Thoracic aorta (tissue), 2 donors: ENCODE measurements at regions not wholly inside any gene's neighbourhood (a gene's known extent, or its start where the extent isn't known, plus 50 kb on each side); places are given as distances from the start of the nearest gene placed in this dataset.

ENCODE experiments used
- ATAC-seq: fragments of 150-250 bp; one replicate; pipeline ENCODE4 v1.8.0; 2017; ENCODE audit warnings: low read depth; ENCODE audit not compliant: insufficient number of reproducible peaks, low FRiP score
- DNase-seq: peaks from one replicate; pipeline ENCODE4 v3.0.0-alpha.2; 2020; ENCODE audit warnings: low spot score
- H3K27ac ChIP-seq, 2 donors: fragments of 200-600 bp; sonication (generic); 1 replicate in 1 of 2; 2 replicates in 1 of 2; pipeline ENCODE4 v1.5.1; 2016; ENCODE audit warnings: mild to moderate bottlenecking in 2 of 2, moderate library complexity in 2 of 2
- H3K27me3 ChIP-seq: fragments of 200-600 bp; sonication (generic); replicated peaks from 2 replicates; pipeline ENCODE4 v1.6.0; 2016; ENCODE audit warnings: mild to moderate bottlenecking; ENCODE audit not compliant: insufficient read depth
- H3K36me3 ChIP-seq: fragments of 200-600 bp; sonication (generic); one replicate; pipeline ENCODE4 v1.5.1; 2016
- H3K4me1 ChIP-seq, 2 donors: fragments of 200-600 bp; sonication (generic); 1 replicate in 1 of 2; 2 replicates in 1 of 2; pipeline versions ENCODE4 v1.5.1 to v1.6.0; 2016; ENCODE audit warnings: low read depth in 2 of 2, mild to moderate bottlenecking in 1 of 2; ENCODE audit not compliant: control insufficient read depth in 1 of 2
- H3K4me3 ChIP-seq: fragments of 200-600 bp; sonication (generic); 2 replicates; pipeline ENCODE4 v1.5.1; 2016; ENCODE audit warnings: mild to moderate bottlenecking
- H3K9me3 ChIP-seq: fragments of 200-600 bp; sonication (generic); 2 replicates; pipeline ENCODE4 v1.5.1; 2016
- TF ChIP-seq, protein P1 (sequence below): fragments of 200-600 bp; sonication (generic); IDR thresholded peaks from one replicate; pipeline ENCODE4 v1.5.1; 2019; ENCODE audit warnings: antibody characterized with exemption

DNA sequence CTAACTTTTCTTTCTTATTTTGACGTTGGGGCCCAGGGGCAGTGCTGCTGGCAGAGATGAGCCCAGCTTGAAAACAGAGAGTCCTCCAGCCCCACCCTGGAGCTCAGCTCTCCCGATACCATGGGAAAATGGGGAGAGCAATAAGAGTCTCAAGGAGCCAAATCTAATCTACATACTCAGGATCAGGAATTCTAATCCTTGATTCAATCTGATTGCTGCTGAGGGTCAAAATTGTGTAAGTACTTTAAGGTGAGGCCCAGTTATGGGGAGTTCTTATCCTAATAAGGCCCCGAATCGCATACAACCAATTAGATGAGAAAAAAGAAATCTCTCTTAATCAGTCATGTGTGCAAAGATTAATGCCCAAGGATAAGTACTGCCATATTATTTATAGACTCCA is 202.9 kb downstream of the FAM76B start:
- H3K4me1 ChIP-seq: peaks cover 0 to 22% of the 10 kb centered on the region in 2 donors
- H3K27me3 ChIP-seq: no peaks in the 10 kb centered on the region
- H3K4me3 ChIP-seq: no peak overlapping the region
- TF ChIP-seq, protein P1, sequence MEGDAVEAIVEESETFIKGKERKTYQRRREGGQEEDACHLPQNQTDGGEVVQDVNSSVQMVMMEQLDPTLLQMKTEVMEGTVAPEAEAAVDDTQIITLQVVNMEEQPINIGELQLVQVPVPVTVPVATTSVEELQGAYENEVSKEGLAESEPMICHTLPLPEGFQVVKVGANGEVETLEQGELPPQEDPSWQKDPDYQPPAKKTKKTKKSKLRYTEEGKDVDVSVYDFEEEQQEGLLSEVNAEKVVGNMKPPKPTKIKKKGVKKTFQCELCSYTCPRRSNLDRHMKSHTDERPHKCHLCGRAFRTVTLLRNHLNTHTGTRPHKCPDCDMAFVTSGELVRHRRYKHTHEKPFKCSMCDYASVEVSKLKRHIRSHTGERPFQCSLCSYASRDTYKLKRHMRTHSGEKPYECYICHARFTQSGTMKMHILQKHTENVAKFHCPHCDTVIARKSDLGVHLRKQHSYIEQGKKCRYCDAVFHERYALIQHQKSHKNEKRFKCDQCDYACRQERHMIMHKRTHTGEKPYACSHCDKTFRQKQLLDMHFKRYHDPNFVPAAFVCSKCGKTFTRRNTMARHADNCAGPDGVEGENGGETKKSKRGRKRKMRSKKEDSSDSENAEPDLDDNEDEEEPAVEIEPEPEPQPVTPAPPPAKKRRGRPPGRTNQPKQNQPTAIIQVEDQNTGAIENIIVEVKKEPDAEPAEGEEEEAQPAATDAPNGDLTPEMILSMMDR: no peak
- DNase-seq (no peak), ATAC-seq (no peak)
- H3K27ac ChIP-seq: no peak overlapping the region
- no peaks in the 10 kb centered on the region for H3K9me3 ChIP-seq
- no peaks in the 10 kb centered on the region for H3K36me3 ChIP-seq

DNA sequence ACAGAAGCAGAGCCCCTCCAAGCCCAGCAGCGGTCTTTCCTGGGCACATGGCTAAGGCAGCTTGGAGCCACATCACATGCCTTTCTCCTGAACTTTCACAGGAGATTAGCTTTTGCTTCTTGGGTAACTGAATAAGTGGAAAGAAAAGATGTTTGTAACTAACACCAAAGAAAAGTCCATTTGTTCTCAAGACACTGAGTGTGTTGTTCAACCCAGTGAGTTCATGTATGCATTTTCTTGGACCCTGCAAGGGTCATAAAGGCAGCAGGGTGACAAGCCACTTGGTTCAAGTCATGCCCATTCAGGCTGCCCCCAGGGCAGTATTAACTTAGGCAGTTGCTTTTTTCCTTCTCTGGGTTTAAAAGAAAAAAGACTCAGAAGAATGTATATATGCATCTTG is 203.4 kb downstream of the FAM76B start:
- TF ChIP-seq, protein P1: no peak
- Histone ChIP-seq H3K9me3 (no peaks in the 10 kb centered on the region), H3K36me3 (no peaks in the 10 kb centered on the region), H3K27ac (no peak overlapping the region), H3K27me3 (no peaks in the 10 kb centered on the region), H3K4me1 (peaks cover 0 to 21% of the 10 kb centered on the region in 2 donors), H3K4me3 (no peak overlapping the region)
- ATAC-seq (no peak), DNase-seq (no peak)

DNA sequence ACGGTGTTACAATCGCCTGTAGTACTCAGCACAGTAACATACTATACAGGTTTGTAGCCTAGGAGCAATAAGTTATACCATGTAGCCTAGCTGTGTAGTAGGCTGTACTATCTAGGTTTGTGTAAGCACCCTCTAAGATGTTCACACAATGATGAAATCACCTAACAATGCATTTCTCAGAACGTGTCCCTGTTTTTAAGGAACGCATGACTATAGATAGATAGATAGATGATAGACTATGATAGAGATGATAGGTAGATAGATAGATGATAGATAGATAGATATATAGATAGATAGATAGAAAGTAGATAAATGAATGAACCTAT is 203.9 kb downstream of the FAM76B start:
- DNase-seq (no peak), ATAC-seq (no peak)
- Histone ChIP-seq H3K27ac (no peak overlapping the region), H3K36me3 (no peaks in the 10 kb centered on the region), H3K4me3 (no peak overlapping the region), H3K27me3 (no peaks in the 10 kb centered on the region), H3K4me1 (peaks cover 0 to 16% of the 10 kb centered on the region in 2 donors), H3K9me3 (no peaks in the 10 kb centered on the region)
- TF ChIP-seq, protein P1: no peak

DNA sequence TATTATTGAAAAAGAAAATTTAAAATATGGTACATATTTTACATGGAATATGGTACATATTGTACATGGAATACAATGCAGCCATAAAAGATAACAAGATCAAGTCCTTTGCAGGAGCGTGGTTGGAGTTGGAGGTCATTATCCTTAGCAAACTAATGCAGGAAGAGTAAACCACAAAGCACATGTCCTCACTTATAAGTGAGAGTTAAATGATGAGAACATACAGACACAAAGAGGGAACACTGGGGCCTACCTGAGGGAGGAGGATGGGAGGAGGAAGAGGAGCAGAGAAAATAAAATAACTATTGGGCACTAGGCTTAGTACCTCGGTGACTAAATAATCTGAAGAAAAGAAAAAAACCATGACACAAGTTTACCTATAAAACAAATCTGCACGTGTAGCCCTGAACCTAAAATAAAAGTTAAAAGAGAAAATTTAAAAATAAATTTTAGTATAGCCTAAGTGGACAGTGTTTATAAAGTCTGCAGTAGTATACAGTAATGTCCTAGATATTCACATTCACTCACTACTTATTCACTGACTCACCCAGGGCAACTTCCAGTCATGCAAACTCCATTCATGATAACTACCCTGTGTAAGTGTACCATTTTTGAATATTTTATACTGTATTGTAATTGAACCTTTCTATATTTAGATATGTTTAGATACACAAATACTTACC is 204.4 kb downstream of the FAM76B start:
- H3K36me3 ChIP-seq: no peaks in the 10 kb centered on the region
- no peak overlapping the region for H3K27ac ChIP-seq
- ATAC-seq: no peak
- H3K9me3 ChIP-seq: no peaks in the 10 kb centered on the region
- H3K27me3 ChIP-seq: no peaks in the 10 kb centered on the region
- no peak for DNase-seq
- no peak overlapping the region for H3K4me3 ChIP-seq
- peaks cover 0 to 11% of the 10 kb centered on the region in 2 donors for H3K4me1 ChIP-seq
- TF ChIP-seq, protein P1: no peak

DNA sequence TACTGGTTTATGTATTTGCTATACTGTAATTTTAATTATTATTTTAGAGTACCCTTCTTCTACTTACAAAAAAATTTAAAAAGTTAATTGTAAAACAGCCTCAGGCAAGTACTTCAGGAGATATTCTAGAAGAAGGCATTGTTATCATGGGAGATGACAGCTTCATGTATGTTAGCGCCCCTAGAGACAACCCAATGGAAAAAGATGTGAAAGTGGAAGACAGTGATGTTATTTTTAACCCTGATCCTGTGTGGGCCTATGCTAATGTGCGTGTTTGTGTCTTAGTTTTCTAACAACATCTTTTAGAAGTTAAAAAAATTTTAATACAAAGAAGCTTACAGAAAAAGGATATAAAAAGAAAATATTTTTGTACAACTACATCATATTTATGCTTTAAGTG is 205.0 kb downstream of the FAM76B start:
- Histone ChIP-seq H3K27me3 (no peaks in the 10 kb centered on the region), H3K4me3 (no peak overlapping the region), H3K4me1 (peaks cover 0 to 7% of the 10 kb centered on the region in 2 donors), H3K36me3 (no peaks in the 10 kb centered on the region), H3K9me3 (no peaks in the 10 kb centered on the region), H3K27ac (no peak overlapping the region)
- ATAC-seq (no peak), DNase-seq (no peak)
- TF ChIP-seq, protein P1: no peak
